HG03159 (cell line): ENCODE measurements at regions not wholly inside any gene's neighbourhood (a gene's known extent, or its start where the extent isn't known, plus 50 kb on each side); places are given as distances from the start of the nearest gene placed in this dataset.

ENCODE experiments used
- ATAC-seq: cut with Tn5 transposase; IDR thresholded peaks from one replicate; pipeline ENCODE4 v1.9.1; 2021; ENCODE audit warnings: mild to moderate bottlenecking, moderate library complexity; ENCODE audit not compliant: unreplicated experiment

DNA sequence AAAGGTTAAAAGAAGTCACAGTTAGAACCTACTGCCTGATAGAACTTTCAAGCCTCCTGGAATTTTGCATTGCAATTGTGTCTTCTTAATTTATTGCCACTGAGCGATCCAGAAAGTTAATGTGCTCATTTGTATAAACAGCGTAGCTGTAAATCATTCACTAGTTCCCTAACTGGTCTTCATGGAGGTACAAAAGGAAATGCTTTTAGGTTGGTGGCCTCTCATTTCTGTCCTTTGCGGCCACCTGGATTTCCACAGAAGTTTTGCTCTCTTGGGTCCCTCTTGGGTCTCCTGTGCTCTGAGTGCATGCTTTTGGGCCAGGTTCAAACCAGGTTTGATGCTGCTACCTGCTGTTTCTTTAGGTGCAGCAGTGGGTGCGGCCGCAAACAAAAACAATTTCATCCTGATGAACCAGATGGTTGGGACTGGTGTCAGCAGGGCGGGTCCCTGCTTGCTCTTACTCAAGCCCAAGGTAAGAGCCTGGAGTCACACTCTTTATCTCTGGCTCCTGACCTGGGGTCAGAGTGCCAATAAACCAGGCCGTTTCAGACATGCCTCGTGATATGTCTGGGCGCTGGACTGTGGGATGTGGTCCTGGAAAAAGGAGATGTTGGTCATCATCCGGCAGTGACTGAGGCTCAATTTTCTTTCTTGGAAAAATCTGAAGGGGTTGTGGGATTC is 270.1 kb downstream of the PTTG2 start:
- no peak for ATAC-seq

- ATAC-seq, result no peak
These were observed 270.8 kb downstream of the PTTG2 start for GRCh38 chr4:38230821-38231563.

DNA sequence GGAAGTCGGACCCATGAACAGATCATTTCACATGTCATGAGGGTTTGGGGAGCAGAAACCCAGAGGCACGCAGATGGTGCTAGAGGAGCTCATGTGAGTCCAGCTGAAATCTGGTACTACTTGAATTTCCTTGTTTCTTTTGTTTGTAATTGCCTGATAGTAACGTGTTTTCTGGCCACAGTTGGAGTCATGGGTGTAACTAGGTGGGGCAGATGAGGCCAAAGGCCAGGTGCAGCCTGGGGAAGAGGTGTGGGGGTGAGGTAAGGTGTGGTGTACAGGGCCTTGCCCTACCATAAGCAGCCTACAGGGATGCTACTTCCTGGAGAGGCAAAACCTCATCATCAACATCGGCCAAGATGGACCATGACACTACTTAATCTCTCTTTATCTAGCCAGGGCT is 271.4 kb downstream of the PTTG2 start:
- no peak for ATAC-seq

DNA sequence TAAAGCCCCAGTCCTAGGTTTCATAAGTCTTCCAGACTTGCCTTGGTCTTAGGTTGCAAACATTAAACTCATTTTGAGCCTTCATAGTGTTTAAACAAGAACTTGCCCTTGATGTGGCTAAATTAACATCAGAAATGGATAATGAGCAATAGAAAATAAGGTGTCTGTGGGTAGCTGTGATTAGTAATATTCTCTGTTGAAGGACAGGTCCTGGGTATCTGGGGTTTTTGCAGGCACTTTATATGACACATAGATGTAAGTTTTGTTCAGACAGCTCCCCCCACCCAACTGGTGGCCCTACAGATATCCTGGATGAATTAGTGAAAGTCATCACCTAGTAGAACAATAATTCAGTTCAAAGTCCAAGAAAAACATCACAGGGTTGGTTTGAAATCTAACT is 272.5 kb downstream of the PTTG2 start:
- ATAC-seq, result no peak

- ATAC-seq, result no peak
These were observed 273.7 kb downstream of the PTTG2 start for GRCh38 chr4:38233727-38234480.

GRCh38 chr4:38235354-38235753 is 275.2 kb downstream of the PTTG2 start:
- no peak for ATAC-seq

DNA sequence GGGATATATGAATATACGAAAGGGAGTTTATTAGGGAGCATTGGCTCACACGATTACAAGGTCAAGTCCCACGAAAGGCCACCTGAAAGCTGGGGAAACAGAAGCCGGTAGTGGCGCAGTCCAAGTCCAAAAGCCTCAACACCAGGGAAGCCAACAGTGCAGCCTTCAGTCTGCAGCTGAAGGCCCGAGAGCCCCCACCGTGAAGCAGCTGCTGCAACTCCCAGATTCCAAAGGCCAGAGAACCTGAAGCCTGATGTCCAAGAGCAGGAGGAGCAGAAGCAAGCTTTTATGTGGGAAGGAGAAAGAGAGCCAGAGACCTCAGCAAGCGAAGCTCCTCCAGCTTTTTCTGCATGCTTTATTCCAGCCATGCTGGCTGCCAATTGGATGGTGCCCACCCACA is 275.8 kb downstream of the PTTG2 start:
- no peak for ATAC-seq

DNA sequence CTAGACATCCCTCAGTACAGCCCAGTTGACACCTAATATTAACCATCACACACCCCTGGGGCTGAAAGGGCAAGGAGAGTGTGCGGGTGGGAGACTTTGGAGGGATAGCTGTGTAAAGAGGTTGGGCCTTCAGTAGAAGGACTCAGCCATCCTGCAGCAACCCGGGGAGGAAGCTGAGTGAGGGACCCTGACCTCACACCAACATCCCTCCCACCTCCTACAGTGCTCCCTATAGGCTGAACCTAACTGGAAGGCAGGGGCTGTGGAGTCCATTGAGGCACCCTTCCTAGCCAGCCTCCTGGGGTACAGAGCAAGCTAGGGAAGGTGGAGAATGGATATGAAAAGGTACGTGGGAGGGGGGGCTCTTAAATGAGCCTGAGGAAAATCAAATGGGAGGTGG is 276.3 kb downstream of the PTTG2 start:
- ATAC-seq, result no peak

- no peak for ATAC-seq
These were observed 276.9 kb downstream of the PTTG2 start for GRCh38 chr4:38237139-38237538.

DNA sequence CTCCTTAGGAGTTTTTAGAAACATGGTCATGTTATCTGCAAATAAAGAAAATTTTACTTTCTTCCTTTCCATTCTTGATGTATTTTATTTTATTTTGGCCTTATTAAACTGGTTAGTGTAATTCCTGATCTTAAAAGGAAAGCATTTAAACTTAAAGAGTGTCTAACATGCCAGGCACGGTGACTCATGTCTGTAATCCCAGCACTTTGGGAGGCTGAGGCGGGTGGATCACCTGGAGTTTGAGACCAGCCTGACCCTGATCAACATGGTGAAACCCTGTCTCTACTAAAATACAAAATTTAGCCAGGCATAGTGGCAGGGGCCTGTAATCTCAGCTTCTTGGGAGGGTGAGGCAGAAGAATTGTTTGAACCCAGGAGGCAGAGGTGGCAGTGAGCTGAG is 281.3 kb downstream of the PTTG2 start:
- no peak for ATAC-seq

DNA sequence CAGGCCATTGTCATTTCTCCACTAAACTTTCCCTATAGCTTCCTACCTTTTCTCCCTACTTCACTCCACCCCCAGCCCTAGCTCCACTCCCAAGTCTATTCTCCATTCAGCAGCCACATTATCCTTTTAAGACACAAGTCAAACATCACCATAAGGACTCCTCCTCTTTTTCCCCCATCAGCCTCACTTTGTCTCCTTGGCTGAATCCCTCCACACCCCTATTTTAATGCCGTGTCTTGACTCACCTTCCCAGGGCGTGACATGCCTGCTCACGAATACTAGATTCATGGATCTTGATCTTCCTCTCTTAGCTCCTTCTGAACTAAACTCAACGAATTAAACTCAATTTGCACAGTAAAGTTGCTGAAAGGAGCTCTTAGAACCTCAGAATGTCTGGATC is 281.9 kb downstream of the PTTG2 start:
- ATAC-seq, result no peak

DNA sequence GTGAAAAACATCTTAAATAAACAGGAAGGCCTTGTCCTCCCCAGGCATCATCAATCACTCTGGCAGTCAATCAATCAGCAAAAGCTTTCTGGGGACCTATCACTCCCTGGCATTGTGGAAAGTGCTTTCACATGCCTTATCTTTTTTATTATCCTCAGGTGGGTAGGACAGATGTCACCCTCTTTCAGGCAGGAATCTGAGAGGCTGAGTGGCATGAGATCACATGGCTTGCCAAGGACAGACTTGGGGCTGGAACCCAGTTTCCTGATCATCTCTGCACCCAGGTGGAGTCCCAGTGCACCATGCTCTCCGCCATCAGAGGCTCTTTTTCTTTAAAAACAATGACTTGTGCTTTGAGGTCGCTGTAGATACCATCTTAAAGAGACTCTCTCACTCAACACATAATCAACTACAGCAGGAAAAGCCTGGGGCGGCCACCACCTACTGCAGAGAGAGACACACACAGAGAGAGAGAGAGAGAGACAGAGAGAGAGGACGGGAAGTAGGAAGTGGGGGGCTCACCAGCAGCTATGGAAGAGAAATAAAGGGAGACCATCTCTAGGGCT is 282.7 kb downstream of the PTTG2 start:
- ATAC-seq, result no peak

DNA sequence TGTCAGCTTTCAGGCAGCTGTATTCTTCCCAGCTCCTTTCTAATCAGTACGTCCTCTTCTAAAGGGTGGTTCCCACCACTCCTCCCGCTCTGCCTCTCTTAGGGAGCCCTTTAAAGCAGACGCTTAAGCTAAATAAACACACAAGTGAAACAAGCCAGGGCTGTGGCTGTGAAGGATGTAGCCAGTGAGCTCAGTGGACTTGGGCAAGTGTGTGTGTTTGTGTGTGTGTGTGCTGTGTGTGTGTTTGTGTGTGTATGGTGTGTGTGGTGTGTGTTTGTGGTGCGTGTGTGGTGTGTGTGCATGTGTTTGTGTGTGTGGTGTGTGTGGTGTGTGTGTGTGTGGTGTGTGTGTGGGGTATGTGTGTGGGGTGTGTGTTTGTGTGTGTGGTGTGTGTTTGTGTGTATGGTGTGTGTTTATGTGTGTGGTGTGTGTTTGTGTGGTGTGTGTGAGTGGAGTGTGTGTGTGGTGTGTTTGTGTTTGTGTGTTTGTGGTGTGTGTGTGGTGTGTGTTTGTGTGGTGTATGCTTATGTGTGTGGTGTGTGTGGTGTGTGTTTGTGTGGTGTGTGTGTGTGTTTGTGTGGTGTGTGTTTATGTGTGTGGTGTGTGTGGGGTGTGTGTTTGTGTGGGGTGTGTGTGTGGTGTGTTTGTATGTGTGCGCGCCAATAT is 283.3 kb downstream of the PTTG2 start:
- no peak for ATAC-seq

GRCh38 chr4:38254825-38255224 is 294.6 kb downstream of the PTTG2 start:
- no peak for ATAC-seq

- no peak for ATAC-seq
These were observed 295.4 kb downstream of the PTTG2 start for GRCh38 chr4:38255572-38255971.

- no peak for ATAC-seq
These were observed 306.4 kb downstream of the PTTG2 start for GRCh38 chr4:38266616-38267015.

GRCh38 chr4:38268108-38268820 is 308.1 kb downstream of the PTTG2 start:
- no peak for ATAC-seq

- ATAC-seq, result no peak
These were observed 308.6 kb downstream of the PTTG2 start for GRCh38 chr4:38268837-38269236.

- ATAC-seq, result no peak
These were observed 313.2 kb downstream of the PTTG2 start for GRCh38 chr4:38273407-38273806.

DNA sequence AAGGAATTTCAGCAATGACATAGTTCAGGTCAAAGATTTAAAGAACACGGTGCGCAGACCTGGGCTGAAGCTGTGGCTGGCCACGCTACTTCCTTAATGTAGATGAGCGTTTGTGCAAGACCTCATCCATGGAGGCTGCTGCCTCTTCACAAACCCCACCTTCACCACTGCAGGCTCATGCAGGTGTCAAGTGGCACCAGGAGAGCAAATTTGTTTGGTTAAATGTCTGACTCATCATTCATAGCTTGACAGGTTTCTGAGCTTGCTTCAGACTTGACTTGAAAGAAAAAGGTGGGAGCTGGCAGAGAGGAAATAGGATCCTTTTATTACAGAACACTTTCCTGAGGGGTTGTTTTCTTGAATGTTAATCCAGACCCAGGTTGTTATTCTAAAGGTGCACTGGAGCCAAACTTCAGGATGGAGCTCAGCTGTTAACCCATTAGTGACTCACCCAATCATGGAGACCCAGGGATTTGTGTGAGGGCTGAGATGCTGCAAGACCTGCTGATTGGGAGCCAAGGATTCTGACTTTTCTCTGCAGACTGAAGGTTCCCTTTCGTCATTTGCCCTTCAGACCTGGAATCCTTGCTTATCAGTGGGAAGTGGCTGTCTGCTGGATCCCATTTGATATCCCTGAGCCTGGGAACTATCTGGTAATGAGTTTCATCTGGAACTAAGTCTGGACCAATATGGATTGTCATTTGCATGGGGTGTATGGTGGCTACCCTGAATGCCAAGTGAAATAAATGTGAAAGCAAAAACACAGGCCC is 315.3 kb downstream of the PTTG2 start:
- no peak for ATAC-seq
